Activated CD4-positive, CD25-positive, alpha-beta regulatory T cell treated with anti-CD3 and anti-CD28 coated beads, Interleukin-2, amount 50 U/mL, for 16 hours (primary cell): ENCODE measurements at regions not wholly inside any gene's neighbourhood (a gene's known extent, or its start where the extent isn't known, plus 50 kb on each side); places are given as distances from the start of the nearest gene placed in this dataset.

Experiments used
- DNase-seq: peaks from one replicate; pipeline ENCODE4 v3.0.0-alpha.2; 2020; ENCODE audit warnings: low read depth, low spot score

- DNase-seq = no peak
Measured at GRCh38 chr5:110354915-110355644, 371.4 kb downstream of the TMEM232 start.

DNA sequence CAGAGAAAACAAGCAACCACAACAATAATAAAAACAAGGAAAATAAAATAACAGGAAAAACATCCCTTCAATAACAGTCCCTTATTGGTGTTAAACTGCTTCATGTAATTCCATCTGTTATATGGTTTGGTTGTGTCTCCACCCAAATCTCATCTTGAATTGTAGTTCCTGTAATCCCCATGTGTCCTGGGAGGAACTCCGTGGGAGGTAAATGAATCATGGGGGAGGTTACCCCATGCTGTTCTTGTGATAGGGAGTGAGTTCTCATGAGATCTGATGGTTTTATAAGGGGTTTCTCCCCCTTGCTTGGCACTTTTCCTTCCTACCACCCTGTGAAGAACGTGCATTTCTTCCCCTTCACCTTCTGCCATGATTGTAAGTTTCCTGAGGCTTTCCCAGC lies 369.8 kb downstream of the TMEM232 start:
- DNase-seq = no peak

GRCh38 chr5:110359221-110359620 lies 367.2 kb downstream of the TMEM232 start:
- DNase-seq = no peak

DNA sequence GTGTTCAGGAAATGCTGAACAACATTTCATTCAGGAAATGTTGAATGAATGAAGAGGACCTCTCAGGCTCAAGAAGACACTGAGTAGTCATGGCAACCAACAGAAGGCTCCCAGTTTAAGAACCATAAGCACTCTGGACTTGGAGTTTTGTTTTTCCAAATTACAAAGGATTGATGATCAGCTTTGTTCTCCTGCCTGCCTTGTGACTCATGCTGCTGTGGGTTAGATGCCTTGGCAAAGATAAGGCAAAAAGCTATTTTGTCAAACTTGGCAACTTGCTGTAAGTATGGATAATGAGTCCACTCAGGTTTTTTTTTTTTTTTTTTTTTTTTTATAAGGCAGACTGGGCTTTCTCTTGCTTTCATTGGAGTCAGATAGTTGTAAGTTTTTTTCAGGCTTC lies 365.0 kb downstream of the TMEM232 start:
- DNase-seq = no peak

GRCh38 chr5:110362261-110362660 lies 364.2 kb downstream of the TMEM232 start:
- DNase-seq = no peak

DNA sequence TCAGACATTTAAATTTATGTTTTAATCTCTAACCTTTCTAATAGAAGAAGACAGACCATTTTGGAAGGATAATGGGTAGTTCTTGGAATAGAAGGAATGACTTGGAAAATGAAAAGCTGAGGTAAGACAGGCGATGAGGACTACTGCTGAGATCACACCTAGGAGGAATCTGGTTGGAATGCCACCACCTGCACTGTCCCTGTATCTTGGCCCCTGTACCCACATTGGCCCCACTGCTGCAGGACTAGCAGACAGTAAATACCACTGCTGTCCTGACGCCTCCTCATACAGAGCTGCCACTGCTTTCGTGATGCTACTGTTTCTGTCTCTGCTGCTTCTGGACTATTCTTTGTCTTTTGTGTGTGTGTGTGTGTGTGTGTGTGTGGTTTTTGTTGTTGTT lies 359.8 kb downstream of the TMEM232 start:
- DNase-seq = no peak
